Fibroblast of skin of left quadriceps (primary cell): ENCODE measurements at regions not wholly inside any gene's neighbourhood (a gene's known extent, or its start where the extent isn't known, plus 50 kb on each side); places are given as distances from the start of the nearest gene placed in this dataset.
A peak's percentile ranks its signal among the peaks of the same experiment; 100 is the strongest.

Experiments
- DNase-seq, 2 experiments: peaks; one replicate each; pipeline ENCODE4 v3.0.0-alpha.2; 2013; ENCODE audit warnings: low read depth in 2 of 2

DNA sequence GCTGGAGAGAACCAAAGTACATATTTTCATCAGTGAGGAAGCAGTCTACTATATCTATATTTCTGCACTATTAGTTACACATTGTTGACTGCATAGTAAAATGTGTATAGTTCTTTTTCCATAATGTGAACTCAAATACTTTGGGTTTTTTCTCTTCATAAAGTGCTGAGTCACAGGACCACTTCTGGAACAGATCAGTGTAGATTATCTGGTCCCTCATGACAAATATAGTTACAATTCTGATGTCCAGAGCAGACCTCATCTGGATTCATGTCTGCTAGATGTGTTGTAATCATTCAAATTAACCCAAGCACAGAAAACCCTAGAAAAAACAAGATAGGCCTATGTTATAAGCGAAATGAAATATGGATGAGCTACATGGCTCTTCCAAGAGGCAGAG is 171.4 kb downstream of the SUCLA2 start:
- DNase-seq: peak; percentile 69 to 77

DNA sequence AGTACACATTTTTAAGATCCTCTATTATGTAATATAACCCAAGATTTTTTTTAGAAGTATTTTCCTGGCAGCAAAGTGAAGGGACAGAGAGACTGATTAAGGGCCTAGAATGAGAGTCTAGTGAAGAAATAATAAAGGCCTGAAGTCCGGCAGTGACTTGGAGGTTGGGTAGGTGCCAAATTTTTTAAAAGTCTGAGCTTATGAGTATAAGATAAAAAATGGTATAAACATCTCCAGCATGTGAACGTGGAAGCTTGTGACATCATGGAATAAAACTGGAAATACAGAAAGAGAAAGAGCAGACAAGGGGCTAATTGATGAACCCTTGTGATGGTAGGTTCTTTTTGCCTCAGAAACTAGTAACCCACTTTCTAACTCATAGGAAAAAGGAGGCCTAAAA is 174.6 kb downstream of the SUCLA2 start:
- peak; percentile 13 to 15 for DNase-seq

GRCh38 chr13:47822036-47822435 is 179.0 kb downstream of the SUCLA2 start:
- no peak for DNase-seq

DNA sequence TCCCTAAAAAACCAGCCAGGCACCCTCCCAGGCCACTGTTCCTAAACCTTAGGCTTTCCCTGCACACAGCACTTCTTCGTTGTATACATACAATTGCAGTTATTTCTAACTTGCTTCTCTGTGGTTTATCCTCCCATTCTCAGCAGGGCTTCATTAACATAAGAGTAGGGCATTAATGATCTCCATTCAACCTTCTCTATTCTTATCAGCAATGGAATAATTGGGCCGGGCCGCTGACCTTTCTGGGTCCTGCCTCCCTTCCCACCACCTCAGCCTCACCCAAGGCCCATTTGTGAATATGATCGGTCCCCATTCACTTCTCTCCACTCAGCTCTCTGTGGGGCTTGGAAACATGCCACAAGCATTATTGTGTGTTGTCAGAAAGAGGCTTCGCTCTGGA is 184.2 kb downstream of the SUCLA2 start:
- DNase-seq: no peak

DNA sequence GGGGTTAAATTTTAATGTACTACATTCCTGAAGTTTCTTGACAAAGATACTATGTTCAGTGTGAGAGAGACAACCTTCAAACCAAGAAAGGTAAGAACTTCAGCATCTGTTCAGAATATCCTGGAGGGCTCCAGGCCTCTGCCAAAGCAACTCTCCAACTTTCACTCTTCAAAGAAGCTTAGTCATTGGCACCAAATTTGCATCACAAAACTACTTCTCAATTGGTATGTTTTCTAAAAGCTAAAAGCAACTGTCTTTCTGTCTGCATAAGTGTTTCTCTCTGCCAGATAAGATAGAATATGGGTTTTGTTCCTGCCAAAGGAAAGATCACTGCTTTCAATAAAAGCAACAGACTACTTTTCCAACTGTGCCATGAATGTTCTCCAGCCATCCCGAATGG is 187.4 kb downstream of the SUCLA2 start:
- DNase-seq: no peak

DNA sequence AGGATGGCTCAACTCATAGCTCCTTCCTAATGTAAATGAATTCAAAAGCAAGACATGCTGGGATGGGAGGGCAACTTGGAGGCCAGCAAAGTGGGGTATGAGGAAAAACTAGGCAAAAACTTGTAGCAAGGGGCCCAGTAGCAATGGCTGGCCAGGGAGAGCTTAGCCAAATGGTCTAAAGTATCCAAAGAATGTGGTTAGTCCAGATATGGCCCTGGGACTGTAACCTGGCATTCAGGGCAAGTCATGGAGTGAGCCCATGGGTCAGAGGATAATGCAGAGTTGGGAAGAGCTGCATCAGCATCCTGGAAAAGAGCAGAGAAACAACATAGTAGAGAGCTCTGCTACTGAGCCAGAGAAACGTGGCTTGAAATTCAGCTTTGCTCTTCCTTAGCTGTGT is 191.7 kb downstream of the SUCLA2 start:
- DNase-seq: no peak

- DNase-seq: no peak
These were observed 197.9 kb downstream of the SUCLA2 start for GRCh38 chr13:47803131-47803530.

DNA sequence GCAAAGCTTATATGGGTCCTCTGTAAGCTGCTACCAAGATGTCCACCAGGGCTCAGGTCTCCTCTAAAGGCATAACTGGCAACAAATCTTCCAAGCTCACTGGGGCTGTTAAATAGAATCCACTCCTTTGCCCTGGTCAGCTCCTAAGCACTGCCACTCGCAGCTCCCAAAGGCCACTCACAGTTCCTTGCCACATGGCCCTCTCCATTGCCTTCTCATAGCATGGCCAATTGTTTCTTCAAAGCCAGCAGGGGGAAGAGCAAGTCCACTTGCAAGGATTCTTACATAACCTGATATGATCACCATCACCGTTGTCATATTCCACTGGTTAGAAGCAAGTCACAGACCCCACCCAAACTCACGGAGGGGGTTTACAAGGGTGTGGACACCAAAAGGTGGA is 199.5 kb downstream of the SUCLA2 start:
- DNase-seq: no peak

- DNase-seq: no peak
These were observed 200.5 kb downstream of the SUCLA2 start for GRCh38 chr13:47800593-47800992.

GRCh38 chr13:47798906-47799305 is 202.2 kb downstream of the SUCLA2 start:
- peak in 1 of 2 experiments; percentile 26 for DNase-seq

DNA sequence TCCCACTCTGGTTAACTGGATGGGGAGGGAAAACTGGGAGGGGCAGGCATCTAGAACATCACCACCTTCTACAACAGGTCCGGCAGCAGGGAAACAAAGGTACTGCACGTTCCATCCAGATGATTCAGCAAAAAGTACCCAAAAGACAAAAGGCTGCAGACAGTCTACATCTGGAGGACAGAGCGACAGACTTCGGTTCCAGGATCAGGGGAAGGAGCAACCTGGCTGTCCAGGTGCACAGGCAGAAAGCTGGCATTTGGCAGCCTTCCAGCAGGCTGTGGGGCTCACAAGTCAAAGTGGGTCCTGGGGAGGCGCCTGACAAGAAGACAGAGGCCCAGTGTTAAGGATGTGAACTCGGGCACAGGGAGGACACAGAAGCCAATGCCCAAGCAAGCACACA is 202.9 kb downstream of the SUCLA2 start:
- DNase-seq: no peak

DNA sequence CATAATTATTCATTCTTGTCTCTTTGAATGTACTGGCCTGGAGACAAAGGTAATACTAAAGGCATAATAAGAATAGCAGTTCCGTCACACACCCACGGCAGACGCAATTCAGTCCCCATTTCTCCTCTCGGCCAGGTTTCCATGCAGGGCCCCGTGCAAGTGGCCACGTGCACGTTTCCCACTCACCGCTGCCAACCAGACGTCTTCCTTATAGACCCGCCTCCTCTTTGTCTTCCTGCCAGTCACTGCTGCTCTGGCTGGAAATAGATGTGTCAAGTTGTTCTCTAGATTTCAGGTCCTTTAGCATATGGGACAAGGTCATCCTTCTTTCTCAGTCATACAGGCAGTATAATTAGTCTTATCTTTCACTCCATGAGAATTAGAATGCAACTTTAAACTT is 204.3 kb downstream of the SUCLA2 start:
- no peak for DNase-seq

DNA sequence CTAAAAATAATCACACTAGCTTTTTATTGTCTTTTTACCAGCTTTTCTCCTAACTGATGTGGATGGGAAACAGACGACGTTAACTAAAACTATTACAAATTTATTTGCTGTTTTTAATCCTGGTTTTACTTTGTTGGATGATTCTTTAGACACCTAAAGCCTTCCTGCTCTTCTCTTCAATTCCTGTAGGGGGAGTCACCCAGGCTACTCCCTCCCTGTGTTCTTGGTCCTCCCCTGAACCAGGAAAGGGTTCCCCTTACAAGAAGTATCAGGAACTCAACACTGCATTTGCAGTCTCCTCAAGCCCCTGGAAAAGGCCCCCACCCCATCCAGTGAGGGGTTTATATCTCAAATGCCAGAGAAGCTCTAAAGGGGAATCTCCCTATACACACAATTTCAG is 206.1 kb downstream of the SUCLA2 start:
- no peak for DNase-seq

DNA sequence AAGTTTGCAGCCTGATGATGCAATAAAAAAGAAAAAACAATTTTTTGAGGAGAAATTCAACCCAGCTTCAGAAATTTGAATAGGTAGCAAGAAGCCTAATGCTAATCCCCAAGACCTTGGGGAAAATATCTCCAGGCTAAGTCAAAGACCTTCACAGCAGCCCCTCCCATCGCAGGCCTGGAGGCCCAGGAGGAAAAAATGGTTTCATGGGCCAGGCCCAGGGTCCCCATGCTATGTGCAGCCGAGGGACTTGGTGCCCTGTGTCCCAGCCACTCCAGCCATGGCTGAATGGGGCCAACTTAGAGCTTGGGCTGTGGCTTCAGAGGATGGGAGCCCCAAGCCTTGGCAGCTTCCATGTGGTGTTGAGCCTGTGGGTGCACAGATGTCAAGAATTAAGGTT is 210.3 kb downstream of the SUCLA2 start:
- no peak for DNase-seq

DNA sequence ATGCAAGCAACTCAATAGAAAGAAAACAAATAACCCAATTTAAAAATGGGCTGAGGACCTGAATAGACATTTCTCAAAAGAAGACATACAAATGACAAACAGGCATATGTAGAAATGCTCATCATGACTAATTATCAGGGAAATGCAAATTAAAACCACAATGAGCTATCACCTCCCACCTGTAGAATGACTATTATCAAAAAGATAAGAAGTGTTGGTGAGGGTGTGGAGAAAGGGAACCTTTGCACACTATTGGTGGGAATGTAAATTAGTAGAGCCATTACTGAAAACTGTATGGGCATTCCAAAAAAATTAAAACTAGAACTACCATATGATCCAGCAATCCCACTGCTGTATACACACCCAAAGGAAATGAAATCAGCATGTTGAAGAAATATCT is 212.2 kb downstream of the SUCLA2 start:
- no peak for DNase-seq

GRCh38 chr13:47774671-47774994 is 226.4 kb downstream of the SUCLA2 start:
- DNase-seq: no peak

GRCh38 chr13:47764817-47765216 is 236.3 kb downstream of the SUCLA2 start:
- DNase-seq: no peak

GRCh38 chr13:47757466-47758080 is 243.5 kb downstream of the SUCLA2 start:
- DNase-seq: no peak

DNA sequence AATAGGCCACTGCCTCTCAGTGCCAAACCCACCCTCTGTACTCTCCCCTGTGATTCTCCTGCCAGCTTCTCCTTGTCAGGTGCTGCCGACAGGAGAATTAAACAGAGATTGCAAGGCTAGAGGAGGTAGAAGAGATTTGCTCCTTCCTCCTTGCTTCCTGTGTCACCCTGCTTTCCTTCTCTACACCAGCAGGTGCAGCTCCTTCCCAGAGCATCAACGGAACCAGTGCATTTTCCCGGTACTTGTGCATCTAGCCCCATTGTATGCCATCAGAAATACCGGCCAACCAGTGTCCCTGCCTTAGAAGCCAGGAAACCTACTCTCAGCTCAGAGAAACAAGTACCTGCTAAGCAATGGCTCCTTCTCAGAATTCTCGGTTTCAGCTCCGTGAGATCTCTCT is 253.2 kb downstream of the SUCLA2 start:
- no peak for DNase-seq

DNA sequence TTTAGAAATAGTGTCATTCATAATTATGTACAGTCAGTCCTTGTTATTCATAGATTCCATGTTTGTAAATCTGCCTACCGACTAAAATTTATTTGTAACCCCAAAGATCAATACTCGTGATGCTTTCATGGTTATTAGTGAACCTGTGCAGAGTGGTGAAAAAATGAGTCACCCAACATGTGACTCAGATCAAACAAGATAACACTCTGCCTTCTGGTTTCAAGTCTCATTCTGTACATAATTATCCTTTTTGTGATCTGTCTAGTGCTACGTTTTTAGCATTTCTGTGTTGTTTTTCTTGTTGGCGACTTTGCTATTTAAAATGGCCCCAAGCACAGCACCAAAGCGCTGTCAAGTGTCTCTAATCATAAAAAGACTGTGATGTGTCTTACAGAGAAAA is 274.7 kb downstream of the SUCLA2 start:
- no peak for DNase-seq

- no peak for DNase-seq
These were observed 277.2 kb downstream of the SUCLA2 start for GRCh38 chr13:47723898-47724297.

GRCh38 chr13:47719164-47719563 is 281.9 kb downstream of the SUCLA2 start:
- DNase-seq: no peak

DNA sequence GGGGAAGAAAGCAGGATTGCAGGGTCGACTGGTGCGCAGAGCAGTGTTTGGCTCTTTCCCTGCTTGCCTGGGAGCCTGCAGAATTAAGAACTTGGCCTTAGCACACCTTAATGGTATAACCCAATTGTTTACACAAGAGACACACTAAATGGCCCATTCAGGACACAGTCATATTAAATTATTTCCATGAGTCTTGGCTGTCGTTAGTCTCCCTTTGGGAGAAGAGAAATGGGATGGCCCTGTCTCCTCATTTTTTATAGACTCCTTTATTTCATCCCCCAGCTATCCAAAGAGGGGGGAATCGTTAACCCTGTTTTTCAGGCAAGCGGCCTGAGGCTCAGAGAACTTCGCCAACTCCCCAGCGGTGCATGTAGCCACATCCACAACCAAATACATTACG is 282.5 kb downstream of the SUCLA2 start:
- DNase-seq: no peak

- DNase-seq: peak; percentile 13 to 17
These were observed 292.7 kb downstream of the SUCLA2 start for GRCh38 chr13:47708386-47708785.

DNA sequence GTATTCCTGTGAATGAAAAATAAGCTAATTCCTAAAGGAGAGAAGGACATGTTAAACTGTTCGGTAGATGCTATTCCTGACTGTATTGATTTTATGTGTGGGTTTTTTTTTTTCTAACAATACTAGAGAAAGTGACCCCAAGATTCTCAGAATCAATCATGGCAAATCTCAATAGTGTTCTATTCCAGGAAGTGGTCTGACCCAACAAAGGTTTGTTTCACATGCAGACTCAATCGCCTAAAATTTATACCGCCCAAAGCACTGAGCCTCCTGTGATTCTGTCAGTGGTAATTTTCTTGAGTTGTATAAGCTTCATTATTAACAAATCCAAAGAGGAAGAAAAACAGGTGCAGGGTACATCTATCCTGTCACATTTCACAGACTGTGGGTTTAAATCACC is 293.7 kb downstream of the SUCLA2 start:
- no peak for DNase-seq
